GM21619 (cell line): ENCODE measurements at regions not wholly inside any gene's neighbourhood (a gene's known extent, or its start where the extent isn't known, plus 50 kb on each side); places are given as distances from the start of the nearest gene placed in this dataset.
A peak's percentile ranks its signal among the peaks of the same experiment; 100 is the strongest.

Experiments used
- ATAC-seq: cut with Tn5 transposase; IDR thresholded peaks from one replicate; pipeline ENCODE4 v1.9.1; 2021; ENCODE audit not compliant: unreplicated experiment

- ATAC-seq: no peak
These were observed 544.0 kb upstream of the ZWINT start for GRCh38 chr10:56905051-56905450.

GRCh38 chr10:56902554-56902953 is 541.5 kb upstream of the ZWINT start:
- no peak for ATAC-seq

GRCh38 chr10:56895306-56895705 is 534.2 kb upstream of the ZWINT start:
- ATAC-seq: no peak

- ATAC-seq: no peak
These were observed 520.2 kb upstream of the ZWINT start for GRCh38 chr10:56881218-56881617.

GRCh38 chr10:56880606-56881005 is 519.5 kb upstream of the ZWINT start:
- ATAC-seq: no peak

- no peak for ATAC-seq
These were observed 513.9 kb upstream of the ZWINT start for GRCh38 chr10:56874950-56875349.

GRCh38 chr10:56871160-56871668 is 510.2 kb upstream of the ZWINT start:
- ATAC-seq: no peak

GRCh38 chr10:56867236-56867635 is 506.2 kb upstream of the ZWINT start:
- no peak for ATAC-seq

- no peak for ATAC-seq
These were observed 495.5 kb upstream of the ZWINT start for GRCh38 chr10:56856569-56856968.

GRCh38 chr10:56844978-56845529 is 484.0 kb upstream of the ZWINT start:
- ATAC-seq: no peak

GRCh38 chr10:56836659-56837058 is 475.6 kb upstream of the ZWINT start:
- ATAC-seq: no peak

GRCh38 chr10:56831681-56832080 is 470.6 kb upstream of the ZWINT start:
- no peak for ATAC-seq

GRCh38 chr10:56823849-56824248 is 462.8 kb upstream of the ZWINT start:
- ATAC-seq: peak; percentile 64

- no peak for ATAC-seq
These were observed 444.0 kb upstream of the ZWINT start for GRCh38 chr10:56805022-56805421.

- ATAC-seq: no peak
These were observed 424.2 kb upstream of the ZWINT start for GRCh38 chr10:56785292-56785691.

GRCh38 chr10:56782503-56782902 is 421.4 kb upstream of the ZWINT start:
- ATAC-seq: no peak

- no peak for ATAC-seq
These were observed 410.3 kb upstream of the ZWINT start for GRCh38 chr10:56771343-56771742.

- ATAC-seq: no peak
These were observed 402.0 kb upstream of the ZWINT start for GRCh38 chr10:56763090-56763489.

- no peak for ATAC-seq
These were observed 384.4 kb upstream of the ZWINT start for GRCh38 chr10:56745490-56745889.

GRCh38 chr10:56728349-56728748 is 367.3 kb upstream of the ZWINT start:
- ATAC-seq: no peak

- ATAC-seq: no peak
These were observed 361.9 kb upstream of the ZWINT start for GRCh38 chr10:56722912-56723311.

GRCh38 chr10:56715262-56715661 is 354.2 kb upstream of the ZWINT start:
- ATAC-seq: no peak

- no peak for ATAC-seq
These were observed 337.4 kb upstream of the ZWINT start for GRCh38 chr10:56698506-56698905.
